ENCODE measurements at regions not wholly inside any gene's neighbourhood (a gene's known extent, or its start where the extent isn't known, plus 50 kb on each side); places are given as distances from the start of the nearest gene placed in this dataset.

GRCh38 chr6:140599916-140600315 lies 1225.5 kb upstream of the CITED2 start:
- intact Hi-C loops (cut with micrococcal nuclease; ENCODE audit: unreplicated experiment), result no loop called here
- Histone ChIP-seq H3K27ac (no peak overlapping the region), H4K20me1 (ENCODE audit: insufficient read depth) (no peaks in the 10 kb centered on the region), H3K4me2 (no peak overlapping the region), H3K9me2 (ENCODE audit: insufficient read depth) (no peaks in the 10 kb centered on the region), H3K4me1 (replicated peaks; ENCODE audit: insufficient read depth) (no peaks in the 10 kb centered on the region), H2AFZ (no peak overlapping the region), H3K4me3 (no peak overlapping the region), H3K9me3 (ENCODE audit: insufficient read depth, low read depth) (no peaks in the 10 kb centered on the region), H3K36me3 (ENCODE audit: low read depth) (no peaks in the 10 kb centered on the region), H3F3A (ENCODE audit: insufficient read depth, low read depth) (no peaks in the 10 kb centered on the region), H3K79me2 (ENCODE audit: low read depth) (no peaks in the 10 kb centered on the region), H3K27me3 (ENCODE audit: insufficient read depth, low read depth) (no peaks in the 10 kb centered on the region)
- TF ChIP-seq CTCF (conservative IDR thresholded peaks at IDR 0.05), result no peak
- TF ChIP-seq EZH2 (IDR thresholded peaks at IDR 0.05; ENCODE audit: low read depth), result no peak
- POLR2A ChIA-PET (ENCODE audit: unreplicated experiment), result no interaction called here
- no peak for DNase-seq
- no TSS peak for BruUV-seq (replicated peaks)
- CTCF ChIA-PET, result no interaction called here

- Histone ChIP-seq H3K4me2 (no peak overlapping the region), H3K36me3 (ENCODE audit: low read depth) (no peaks in the 10 kb centered on the region), H3K4me1 (replicated peaks; ENCODE audit: insufficient read depth) (no peaks in the 10 kb centered on the region), H3K79me2 (ENCODE audit: low read depth) (no peaks in the 10 kb centered on the region), H4K20me1 (ENCODE audit: insufficient read depth) (no peaks in the 10 kb centered on the region), H3K4me3 (no peak overlapping the region), H3K9me2 (ENCODE audit: insufficient read depth) (no peaks in the 10 kb centered on the region), H3K27me3 (ENCODE audit: insufficient read depth, low read depth) (no peaks in the 10 kb centered on the region), H3F3A (ENCODE audit: insufficient read depth, low read depth) (no peaks in the 10 kb centered on the region), H3K27ac (no peak overlapping the region), H3K9me3 (ENCODE audit: insufficient read depth, low read depth) (no peaks in the 10 kb centered on the region), H2AFZ (no peak overlapping the region)
- no TSS peak for BruUV-seq (replicated peaks)
- ChIA-PET CTCF (no interaction called here), POLR2A (ENCODE audit: unreplicated experiment) (no interaction called here)
- intact Hi-C loops (cut with micrococcal nuclease; ENCODE audit: unreplicated experiment), result no loop called here
- TF ChIP-seq CTCF (conservative IDR thresholded peaks at IDR 0.05), result no peak
- no peak for TF ChIP-seq EZH2 (IDR thresholded peaks at IDR 0.05; ENCODE audit: low read depth)
- DNase-seq, result no peak
Observed at GRCh38 chr6:140597181-140597580, 1222.7 kb upstream of the CITED2 start.

DNA sequence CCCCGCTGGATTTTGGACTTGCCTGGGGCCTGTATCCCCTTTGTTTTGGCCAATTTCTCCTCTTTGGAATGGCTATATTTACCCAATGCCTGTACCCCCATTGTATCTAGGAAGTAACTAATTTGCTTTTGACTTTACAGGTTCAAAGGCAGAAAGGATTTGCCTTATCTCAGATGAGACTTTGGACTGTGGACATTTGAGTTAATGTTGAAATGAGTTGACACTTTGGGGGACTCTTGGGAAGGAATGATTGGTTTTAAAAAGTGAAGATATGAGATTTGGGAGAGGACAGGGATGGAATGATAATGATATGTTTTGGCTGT lies 1220.3 kb upstream of the CITED2 start:
- DNase-seq, result no peak
- BruUV-seq (replicated peaks), result no TSS peak
- H3K27ac ChIP-seq, result no peak overlapping the region
- H3K36me3 ChIP-seq (ENCODE audit: low read depth), result no peaks in the 10 kb centered on the region
- H3K9me3 ChIP-seq (ENCODE audit: insufficient read depth, low read depth), result no peaks in the 10 kb centered on the region
- no peaks in the 10 kb centered on the region for H3K27me3 ChIP-seq (ENCODE audit: insufficient read depth, low read depth)
- intact Hi-C loops (cut with micrococcal nuclease; ENCODE audit: unreplicated experiment), result no loop called here
- CTCF ChIA-PET, result no interaction called here
- POLR2A ChIA-PET (ENCODE audit: unreplicated experiment), result no interaction called here
- H2AFZ ChIP-seq, result no peak overlapping the region
- no peak overlapping the region for H3K4me2 ChIP-seq
- H3K4me1 ChIP-seq (replicated peaks; ENCODE audit: insufficient read depth), result no peaks in the 10 kb centered on the region
- H3F3A ChIP-seq (ENCODE audit: insufficient read depth, low read depth), result no peaks in the 10 kb centered on the region
- no peaks in the 10 kb centered on the region for H3K9me2 ChIP-seq (ENCODE audit: insufficient read depth)
- TF ChIP-seq CTCF (conservative IDR thresholded peaks at IDR 0.05) (no peak), EZH2 (IDR thresholded peaks at IDR 0.05; ENCODE audit: low read depth) (no peak)
- H4K20me1 ChIP-seq (ENCODE audit: insufficient read depth), result no peaks in the 10 kb centered on the region
- no peaks in the 10 kb centered on the region for H3K79me2 ChIP-seq (ENCODE audit: low read depth)
- no peak overlapping the region for H3K4me3 ChIP-seq

All from PC-9 (cell line).